ENCODE measurements at regions not wholly inside any gene's neighbourhood (a gene's known extent, or its start where the extent isn't known, plus 50 kb on each side); places are given as distances from the start of the nearest gene placed in this dataset.
"Not testable (repeated sequence)": the region's sequence is repeated elsewhere in the genome, so short reads cannot be mapped to it uniquely, and the experiment has no call there.

- TF ChIP-seq CTCF, EP300, POLR2A (IDR thresholded peaks at IDR 0.05): not testable (repeated sequence)
Measured at GRCh38 chr13:18698332-18698731, 483.3 kb downstream of the TUBA3C start.
